Urinary bladder (tissue), 3 donors: ENCODE measurements at regions not wholly inside any gene's neighbourhood (a gene's known extent, or its start where the extent isn't known, plus 50 kb on each side); places are given as distances from the start of the nearest gene placed in this dataset.
"Not testable (repeated sequence)": the region's sequence is repeated elsewhere in the genome, so short reads cannot be mapped to it uniquely, and the experiment has no call there.

ENCODE experiments used
- DNase-seq: peaks from one replicate; pipeline ENCODE4 v3.0.0-alpha.2; 2015; ENCODE audit errors: extremely low spot score
- H3K27ac ChIP-seq: one replicate; pipeline ENCODE4 v1.5.1; 2013; ENCODE audit warnings: low read depth, mild to moderate bottlenecking, moderate library complexity
- H3K36me3 ChIP-seq: one replicate; pipeline ENCODE4 v1.6.1; 2013; ENCODE audit warnings: mild to moderate bottlenecking, moderate library complexity; ENCODE audit not compliant: insufficient read depth
- H3K4me1 ChIP-seq: one replicate; pipeline ENCODE4 v1.6.1; 2013; ENCODE audit warnings: mild to moderate bottlenecking, moderate library complexity; ENCODE audit not compliant: insufficient read depth
- H3K4me3 ChIP-seq: one replicate; pipeline ENCODE4 v1.5.1; 2013; ENCODE audit warnings: low read depth, low read length
- WGBS: extraction: QIAGEN DNeasy Blood & Tissue Kit; methylation state at CpG from one replicate; pipeline ENCODE4 v1.1.7; 2013; 5-methylcytosine and 5-hydroxymethylcytosine counted together
- donor health status: healthy with polysubstance abuse.
- donor health status: healthy.

DNA sequence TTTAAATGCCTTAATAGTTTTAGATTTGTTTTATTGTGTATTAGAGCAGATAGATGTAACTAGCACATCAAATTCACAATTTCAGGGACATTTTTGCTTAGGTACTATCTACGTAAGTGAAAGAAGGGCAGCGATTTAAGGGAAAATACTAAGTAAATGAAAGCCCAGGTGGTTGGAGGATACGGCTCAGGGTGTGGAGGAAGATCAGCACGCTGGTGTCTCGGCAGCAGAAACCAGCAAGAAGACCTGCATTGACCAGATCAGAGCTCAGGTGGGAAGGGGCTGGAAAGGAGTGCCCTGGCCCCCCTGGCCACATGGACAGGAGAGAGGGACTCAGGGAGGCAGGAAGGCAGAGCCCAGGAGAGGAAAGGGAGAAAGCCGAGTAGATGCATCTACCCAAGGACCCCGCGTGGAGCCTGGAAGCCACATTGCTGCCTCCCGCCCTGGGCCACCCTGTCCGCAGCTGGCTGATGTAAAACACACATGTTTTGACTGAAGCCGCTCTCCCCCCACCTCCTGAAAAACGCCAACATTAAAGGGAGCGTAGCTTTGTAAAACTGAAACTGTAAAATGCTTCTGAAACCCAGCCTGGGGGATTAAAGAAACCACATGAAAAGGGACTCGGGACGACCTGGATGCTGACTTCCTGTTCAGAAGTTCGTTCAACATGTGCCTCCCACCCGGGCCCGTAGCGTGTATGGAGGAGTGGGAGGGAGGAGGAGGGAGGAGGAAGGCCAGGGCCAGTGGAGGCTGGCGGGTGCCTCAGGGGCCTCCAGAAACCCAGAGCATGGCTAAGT lies 72.6 kb upstream of the TARDBP start:
- H3K27ac ChIP-seq = no peak overlapping the region
- no peak overlapping the region for H3K4me3 ChIP-seq
- no peaks in the 10 kb centered on the region for H3K36me3 ChIP-seq
- DNase-seq = no peak
- no peaks in the 10 kb centered on the region for H3K4me1 ChIP-seq
- WGBS = 48% methylated on average over 20 of the region's 20 CpGs

DNA sequence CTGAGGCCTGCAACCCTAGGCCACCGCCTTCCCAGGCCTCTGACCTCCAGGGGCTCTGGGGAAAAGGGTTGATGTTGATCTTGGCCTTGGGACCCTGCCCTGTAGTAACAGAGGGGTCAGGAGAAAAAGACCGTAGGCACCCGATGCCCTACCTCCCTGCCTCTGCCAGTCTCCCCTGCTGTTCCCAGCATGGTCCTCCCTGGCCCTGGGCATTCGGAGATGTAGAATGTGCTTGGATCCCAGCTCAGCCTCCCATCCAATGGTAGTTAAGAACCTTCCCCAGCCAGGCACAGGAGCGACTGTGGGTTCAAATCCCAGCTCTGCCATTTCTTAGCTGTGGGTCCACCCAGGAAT lies 72.0 kb upstream of the TARDBP start:
- no peak for DNase-seq
- 81% methylated on average over 5 of the region's 5 CpGs for WGBS
- Histone ChIP-seq H3K4me1 (no peaks in the 10 kb centered on the region), H3K36me3 (no peaks in the 10 kb centered on the region), H3K4me3 (no peak overlapping the region), H3K27ac (no peak overlapping the region)

DNA sequence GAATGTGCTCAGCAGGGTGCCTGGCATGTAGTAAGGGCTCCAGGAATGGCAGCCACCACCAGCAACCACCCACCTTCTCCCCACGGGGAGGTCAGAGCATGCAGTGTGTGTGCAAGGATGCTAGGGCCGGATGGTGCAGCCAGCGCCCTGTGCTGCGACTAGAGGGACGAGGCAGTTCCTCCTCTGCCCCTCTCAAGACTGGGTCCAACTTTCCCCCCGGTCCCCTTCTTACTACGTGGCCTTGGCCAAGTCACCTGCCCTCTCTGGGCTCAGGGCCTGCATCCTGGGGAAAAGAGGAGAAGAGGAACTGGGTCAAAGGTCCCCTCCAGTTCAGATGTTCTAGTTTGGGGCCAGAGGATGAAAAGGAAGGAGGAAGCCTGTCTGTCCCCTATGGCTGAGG lies 71.6 kb upstream of the TARDBP start:
- DNase-seq = no peak
- Histone ChIP-seq H3K4me3 (no peak overlapping the region), H3K4me1 (no peaks in the 10 kb centered on the region), H3K36me3 (no peaks in the 10 kb centered on the region), H3K27ac (no peak overlapping the region)
- 94% methylated on average over 7 of the region's 7 CpGs for WGBS

DNA sequence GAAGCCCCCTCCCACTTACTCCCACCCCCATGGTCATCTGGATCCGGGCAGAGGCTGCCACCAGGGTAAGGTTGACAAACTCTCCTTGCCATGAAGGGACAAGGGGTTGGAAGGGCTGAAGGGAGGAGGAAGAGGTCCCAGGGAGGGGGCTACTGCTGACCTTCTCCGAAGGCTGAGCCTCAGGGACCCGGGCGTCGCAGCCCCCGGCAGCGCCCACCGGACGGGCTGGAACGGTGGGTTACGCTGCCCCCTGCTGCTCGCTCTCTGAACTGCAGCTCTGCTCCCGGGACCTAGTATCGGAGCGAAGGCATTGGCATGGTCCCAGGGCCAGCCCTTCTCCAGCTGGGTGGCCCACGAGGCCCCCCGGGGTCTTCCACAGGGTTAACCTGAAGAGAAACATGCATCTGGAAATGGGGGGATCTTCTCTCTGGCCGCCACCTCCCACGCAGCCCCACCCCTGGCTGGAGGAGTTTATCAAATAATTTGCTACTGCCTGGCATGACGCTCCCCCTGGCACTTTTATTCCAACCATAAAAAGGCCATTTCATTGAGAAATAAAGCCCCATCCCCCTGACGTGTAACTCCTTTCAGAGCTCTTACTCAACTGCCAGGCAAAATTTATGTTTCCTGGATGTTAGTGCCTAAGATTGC lies 70.4 kb upstream of the TARDBP start:
- Histone ChIP-seq H3K4me3 (no peak overlapping the region), H3K36me3 (no peaks in the 10 kb centered on the region), H3K27ac (no peak overlapping the region), H3K4me1 (no peaks in the 10 kb centered on the region)
- WGBS = 5% methylated on average over 21 of the region's 21 CpGs
- DNase-seq = no peak

DNA sequence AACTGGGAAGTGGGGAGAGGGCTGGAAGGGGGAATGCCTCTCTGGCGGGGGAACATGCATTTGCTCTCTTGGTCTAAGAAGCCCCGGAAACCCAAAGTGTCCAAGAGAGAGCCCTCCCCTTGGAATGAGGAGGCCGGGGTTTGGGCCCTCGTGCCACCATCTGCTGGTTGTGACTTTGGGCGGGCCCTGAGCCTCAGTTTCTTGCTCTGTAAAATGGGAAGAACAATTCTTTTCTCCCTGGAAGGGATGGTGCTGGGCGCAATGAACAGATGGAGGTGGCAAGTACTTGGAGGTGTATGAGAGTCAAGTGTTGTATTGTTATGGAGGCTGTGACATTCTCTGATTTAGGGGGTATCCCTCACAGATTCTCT lies 69.9 kb upstream of the TARDBP start:
- H3K36me3 ChIP-seq = no peaks in the 10 kb centered on the region
- no peak overlapping the region for H3K4me3 ChIP-seq
- DNase-seq = no peak
- H3K27ac ChIP-seq = no peak overlapping the region
- no peaks in the 10 kb centered on the region for H3K4me1 ChIP-seq
- WGBS = 82% methylated on average over 6 of the region's 6 CpGs

DNA sequence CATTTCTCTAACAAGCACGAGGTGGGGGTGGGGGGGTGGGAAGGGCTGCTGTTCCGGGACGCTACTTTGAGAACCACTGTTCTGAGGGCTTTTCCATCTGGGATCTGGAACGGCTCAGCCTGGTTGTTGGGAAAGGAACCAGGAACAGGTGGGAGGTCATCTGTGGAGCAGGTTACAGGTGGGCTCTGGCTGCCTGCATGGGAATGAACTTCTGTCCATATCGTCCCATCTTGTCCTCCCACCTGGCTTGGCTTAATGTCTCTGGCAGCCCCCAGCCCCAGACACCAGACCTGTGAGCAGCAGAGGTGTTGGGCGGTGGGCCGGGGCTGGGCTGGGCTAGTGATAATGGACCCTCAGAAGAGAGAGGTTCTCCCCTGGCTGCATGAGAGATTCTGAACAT lies 69.4 kb upstream of the TARDBP start:
- DNase-seq = no peak
- 76% methylated on average over 7 of the region's 7 CpGs for WGBS
- H3K27ac ChIP-seq = no peak overlapping the region
- H3K4me1 ChIP-seq = no peaks in the 10 kb centered on the region
- H3K36me3 ChIP-seq = no peaks in the 10 kb centered on the region
- no peak overlapping the region for H3K4me3 ChIP-seq

DNA sequence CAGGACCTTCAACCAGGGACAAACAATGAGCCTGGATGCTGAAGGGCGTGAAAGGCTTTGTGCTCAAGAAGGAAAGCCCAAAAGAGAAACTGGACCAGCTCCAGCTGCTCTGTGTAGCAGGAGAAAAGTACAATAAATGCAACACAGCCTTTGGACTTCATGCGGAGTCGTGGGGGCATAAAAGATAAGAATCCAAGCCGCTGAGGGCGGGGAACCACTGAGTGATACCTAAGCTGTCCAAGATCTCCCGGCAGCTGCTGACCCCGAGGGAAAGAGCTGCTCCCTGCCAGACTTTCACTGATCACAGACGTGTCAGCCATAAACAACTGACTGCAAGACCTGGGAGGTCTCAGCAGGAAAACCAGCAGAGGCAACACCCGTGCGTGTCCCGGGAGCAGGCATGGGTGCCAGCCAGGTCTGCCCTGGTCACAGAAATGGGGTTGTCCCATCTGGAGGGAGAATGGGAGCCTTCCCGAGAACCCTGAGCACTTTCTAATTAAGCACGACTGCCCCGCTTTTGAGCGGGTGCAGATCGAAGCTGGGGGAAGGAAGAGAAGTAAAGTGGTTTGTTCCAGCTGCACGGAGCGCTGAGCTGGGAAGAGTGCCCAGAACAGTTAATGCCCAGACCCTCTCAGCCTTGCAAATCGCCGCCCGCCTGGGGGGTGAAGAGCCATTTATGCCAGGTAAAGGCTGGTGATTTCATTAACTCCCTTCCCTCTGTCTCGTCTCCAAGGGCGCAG lies 68.3 kb upstream of the TARDBP start:
- WGBS = 4% methylated on average over 23 of the region's 23 CpGs
- Histone ChIP-seq H3K4me1 (no peaks in the 10 kb centered on the region), H3K4me3 (no peak overlapping the region), H3K36me3 (no peaks in the 10 kb centered on the region), H3K27ac (no peak overlapping the region)
- DNase-seq = no peak

DNA sequence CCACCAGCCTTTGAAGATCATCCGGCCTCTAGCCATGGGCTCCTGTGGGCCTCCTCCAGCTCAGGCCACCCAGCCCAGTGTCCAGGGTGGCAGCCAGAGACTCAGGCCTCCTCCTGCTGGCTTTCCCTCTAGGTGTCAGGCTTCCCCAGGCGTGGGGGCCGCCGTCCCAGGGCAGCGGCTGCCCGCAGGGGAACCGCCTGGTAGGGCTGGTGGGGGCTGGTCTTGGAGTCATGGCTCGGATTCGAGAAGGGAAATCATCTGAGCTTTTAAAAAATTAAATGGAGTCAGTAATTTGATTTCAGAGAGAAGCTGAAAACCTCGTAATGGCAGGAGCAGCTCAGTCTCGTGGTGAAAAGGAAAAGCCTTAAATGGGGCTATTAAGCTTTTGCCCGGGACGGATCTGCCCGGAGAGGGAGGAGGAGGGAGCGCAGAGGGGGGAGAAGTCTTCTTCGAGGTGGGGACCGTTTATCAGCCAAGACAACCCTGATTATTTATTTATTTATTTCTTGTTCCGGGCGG lies 66.4 kb upstream of the TARDBP start:
- no peaks in the 10 kb centered on the region for H3K36me3 ChIP-seq
- H3K4me1 ChIP-seq = no peaks in the 10 kb centered on the region
- 69% methylated on average over 19 of the region's 19 CpGs for WGBS
- DNase-seq = no peak
- H3K4me3 ChIP-seq = no peak overlapping the region
- H3K27ac ChIP-seq = no peak overlapping the region

DNA sequence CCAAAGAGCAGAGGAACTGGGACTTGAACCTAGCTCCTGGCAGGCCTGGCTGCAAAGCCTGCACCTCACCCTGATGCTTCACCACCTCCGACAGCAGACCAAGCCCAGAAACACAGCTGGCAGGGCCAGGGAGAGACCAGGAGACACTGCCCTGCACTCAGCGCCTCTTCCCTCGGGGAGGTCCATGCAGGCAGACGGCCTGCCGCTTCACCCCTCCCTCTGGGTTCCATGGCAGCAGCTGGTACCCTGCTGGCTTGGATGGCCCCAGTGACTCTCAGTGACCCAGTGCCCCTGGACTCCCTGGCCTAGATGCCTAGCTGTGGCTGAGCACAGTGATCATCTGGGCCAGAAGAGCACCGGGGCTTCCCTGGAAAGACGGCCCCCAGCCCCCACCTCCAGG lies 65.3 kb upstream of the TARDBP start:
- no peak for DNase-seq
- WGBS = 96% methylated on average over 7 of the region's 7 CpGs

DNA sequence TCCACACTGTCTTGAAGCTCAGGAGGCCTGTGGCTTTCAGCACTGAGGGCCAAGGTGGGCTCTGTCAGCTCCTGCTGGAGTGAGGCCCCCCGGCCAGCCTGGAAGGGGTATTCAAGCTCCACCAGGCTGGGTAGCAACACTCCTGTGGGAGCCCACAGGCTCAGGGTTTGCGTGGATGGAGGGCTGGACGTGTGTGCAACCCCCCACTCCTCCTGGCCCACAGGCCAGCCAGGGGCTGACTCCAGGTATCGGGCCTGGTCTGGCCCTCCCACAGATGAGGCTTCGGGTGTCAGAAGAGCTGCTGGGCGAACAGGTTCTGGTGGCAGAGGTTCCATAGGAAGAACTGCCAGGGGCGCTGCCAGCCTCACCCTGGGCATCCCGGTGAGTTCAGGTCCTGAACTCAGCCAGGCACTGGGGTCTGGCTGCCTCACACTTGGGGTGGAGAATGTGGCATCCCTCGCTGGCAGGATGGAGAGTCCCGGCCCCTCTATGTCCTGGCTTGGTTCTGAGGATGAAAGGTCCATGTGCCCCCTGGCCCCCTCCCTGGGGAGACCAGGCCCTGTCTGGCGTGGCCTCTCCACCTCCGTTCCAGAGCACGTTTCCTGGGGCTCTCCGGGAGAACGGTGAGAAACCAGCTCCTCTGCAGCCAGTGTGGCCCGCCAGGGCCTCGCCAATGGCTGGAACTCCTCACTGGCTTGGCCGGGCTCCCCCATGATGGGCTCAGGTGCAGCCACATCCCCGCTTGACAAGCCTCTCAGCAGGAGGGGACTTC lies 64.6 kb upstream of the TARDBP start:
- WGBS = 95% methylated on average over 19 of the region's 19 CpGs
- Histone ChIP-seq H3K36me3 (no peaks in the 10 kb centered on the region), H3K4me1 (no peaks in the 10 kb centered on the region), H3K4me3 (no peak overlapping the region), H3K27ac (no peak overlapping the region)
- no peak for DNase-seq

More for the DNA sequence above, 65.3 kb upstream of the TARDBP start:
- Histone ChIP-seq H3K4me1 (no peaks in the 10 kb centered on the region), H3K4me3 (no peak overlapping the region), H3K27ac (no peak overlapping the region), H3K36me3 (no peaks in the 10 kb centered on the region)

DNA sequence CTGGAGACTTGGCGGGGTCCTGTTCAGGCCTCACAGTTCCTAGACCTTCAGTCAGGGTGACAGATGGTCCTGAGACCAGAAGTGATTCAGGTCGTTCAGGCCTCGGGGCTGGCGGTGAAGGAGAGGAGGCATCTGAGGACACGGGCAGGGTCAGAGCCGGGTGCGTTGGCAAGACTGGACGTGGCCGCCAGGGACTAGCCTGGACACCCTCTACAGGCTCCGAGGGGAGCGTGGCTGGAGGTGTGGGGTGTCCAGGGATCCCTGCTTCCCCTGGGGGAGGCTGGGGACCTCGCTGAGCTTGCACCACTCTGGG lies 64.0 kb upstream of the TARDBP start:
- Histone ChIP-seq H3K36me3 (no peaks in the 10 kb centered on the region), H3K4me1 (no peaks in the 10 kb centered on the region), H3K27ac (no peak overlapping the region), H3K4me3 (no peak overlapping the region)
- DNase-seq = no peak
- WGBS = 90% methylated on average over 12 of the region's 12 CpGs

DNA sequence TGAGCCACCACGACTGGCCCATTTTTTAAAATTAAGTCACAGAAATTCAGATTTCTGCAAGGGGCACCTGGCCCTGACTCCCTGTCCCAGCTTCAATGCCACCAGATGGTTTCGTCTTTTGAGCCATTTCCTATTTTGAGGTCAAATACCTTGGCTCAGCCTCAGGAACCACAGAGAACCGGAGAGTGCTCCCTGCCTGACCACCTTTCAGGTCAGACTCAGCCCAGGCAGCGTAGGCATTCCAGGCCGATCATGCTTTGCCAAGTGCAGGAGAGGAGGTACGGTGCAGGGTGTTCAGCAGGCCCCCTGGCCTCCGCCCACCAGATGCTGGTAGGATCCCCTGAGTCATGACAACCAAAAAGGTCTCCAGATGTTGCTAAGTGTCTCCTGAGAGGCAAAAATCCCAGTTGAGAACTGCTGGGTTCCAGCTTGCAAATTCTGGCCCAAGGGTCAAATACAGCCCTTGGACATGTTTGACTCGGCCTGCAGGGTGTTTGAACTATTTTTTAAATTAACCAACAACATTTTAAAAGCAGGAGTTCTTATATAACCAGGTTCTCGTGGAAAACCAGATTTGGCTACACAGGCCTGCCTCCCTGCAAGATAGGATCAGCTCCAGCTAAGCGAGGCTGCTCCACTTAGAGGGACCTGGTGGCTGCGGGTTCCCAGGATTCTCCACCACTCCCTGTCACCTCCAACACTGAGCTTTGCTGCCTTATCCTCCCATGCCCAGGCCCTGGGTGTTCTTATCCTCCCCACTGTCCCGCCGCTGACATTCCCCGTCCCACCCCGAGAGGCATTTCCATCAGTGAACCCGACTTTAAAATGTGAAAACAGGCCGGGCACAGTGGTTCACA lies 61.9 kb upstream of the TARDBP start:
- no peak overlapping the region for H3K4me3 ChIP-seq
- 84% methylated on average over 17 of the region's 17 CpGs for WGBS
- no peaks in the 10 kb centered on the region for H3K4me1 ChIP-seq
- no peak overlapping the region for H3K27ac ChIP-seq
- no peak for DNase-seq
- no peaks in the 10 kb centered on the region for H3K36me3 ChIP-seq

DNA sequence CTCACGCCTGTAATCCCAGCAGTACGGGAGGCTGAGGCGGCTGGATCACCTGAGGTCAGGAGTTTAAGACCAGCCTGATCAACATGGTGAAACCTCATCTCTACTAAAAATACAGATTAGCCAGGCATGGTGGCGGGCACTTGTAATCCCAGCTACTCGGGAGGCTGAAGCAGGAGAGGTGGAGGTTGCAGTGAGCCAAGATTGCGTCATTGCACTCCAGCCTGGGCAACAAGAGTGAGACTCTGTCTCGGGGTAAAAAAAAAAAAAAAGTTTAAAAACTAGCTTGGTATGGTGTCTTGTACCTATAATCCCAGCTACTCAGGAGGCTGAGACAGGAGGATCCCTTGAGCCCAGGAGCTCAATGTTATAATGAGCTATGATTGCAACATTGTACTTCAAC lies 61.2 kb upstream of the TARDBP start:
- not testable (repeated sequence) for H3K27ac ChIP-seq, H3K4me3 ChIP-seq, H3K36me3 ChIP-seq, DNase-seq, H3K4me1 ChIP-seq
- WGBS = 91% methylated on average over 7 of the region's 7 CpGs
